ENCODE measurements at regions not wholly inside any gene's neighbourhood (a gene's known extent, or its start where the extent isn't known, plus 50 kb on each side); places are given as distances from the start of the nearest gene placed in this dataset.

DNA sequence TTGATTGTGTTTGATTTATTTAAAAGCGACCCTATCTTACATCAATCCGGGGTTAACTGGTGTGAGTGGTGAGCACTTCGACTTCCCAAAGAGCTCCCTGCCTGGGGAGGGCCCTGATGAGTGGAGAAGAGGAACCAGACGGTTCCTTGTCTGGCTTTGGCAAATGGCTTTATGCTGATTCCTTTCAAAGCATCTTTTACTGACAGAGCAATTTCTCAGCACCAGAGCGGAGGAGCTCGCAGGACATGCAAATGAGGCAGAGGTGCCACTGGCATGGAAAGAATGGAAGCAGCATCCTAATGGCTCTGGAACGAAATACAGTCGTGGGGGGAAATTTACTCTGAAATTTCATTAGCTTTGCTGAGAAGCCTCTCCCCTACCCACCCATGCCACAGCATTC lies 410.9 kb upstream of the B3GAT1 start:
- TF ChIP-seq ZNF350 (tag by site-specific recombination; IDR thresholded peaks at IDR 0.05): no peak
- TF ChIP-seq YY1 (tag by site-specific recombination; IDR thresholded peaks at IDR 0.05): no peak
- TF ChIP-seq OSR2 (tag by site-specific recombination; IDR thresholded peaks at IDR 0.05): no peak
- no peak for TF ChIP-seq ZNF10 (tag by site-specific recombination; IDR thresholded peaks at IDR 0.05)
- TF ChIP-seq, protein P1, sequence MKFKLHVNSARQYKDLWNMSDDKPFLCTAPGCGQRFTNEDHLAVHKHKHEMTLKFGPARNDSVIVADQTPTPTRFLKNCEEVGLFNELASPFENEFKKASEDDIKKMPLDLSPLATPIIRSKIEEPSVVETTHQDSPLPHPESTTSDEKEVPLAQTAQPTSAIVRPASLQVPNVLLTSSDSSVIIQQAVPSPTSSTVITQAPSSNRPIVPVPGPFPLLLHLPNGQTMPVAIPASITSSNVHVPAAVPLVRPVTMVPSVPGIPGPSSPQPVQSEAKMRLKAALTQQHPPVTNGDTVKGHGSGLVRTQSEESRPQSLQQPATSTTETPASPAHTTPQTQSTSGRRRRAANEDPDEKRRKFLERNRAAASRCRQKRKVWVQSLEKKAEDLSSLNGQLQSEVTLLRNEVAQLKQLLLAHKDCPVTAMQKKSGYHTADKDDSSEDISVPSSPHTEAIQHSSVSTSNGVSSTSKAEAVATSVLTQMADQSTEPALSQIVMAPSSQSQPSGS (tag by site-specific recombination; IDR thresholded peaks at IDR 0.05; ENCODE audit: low read depth): no peak
- TF ChIP-seq ZBTB7A (tag by site-specific recombination; IDR thresholded peaks at IDR 0.05; ENCODE audit: low read depth): no peak
- no peak for TF ChIP-seq ZNF830 (tag by site-specific recombination; IDR thresholded peaks at IDR 0.05; ENCODE audit: low read depth)
- TF ChIP-seq, protein P2, sequence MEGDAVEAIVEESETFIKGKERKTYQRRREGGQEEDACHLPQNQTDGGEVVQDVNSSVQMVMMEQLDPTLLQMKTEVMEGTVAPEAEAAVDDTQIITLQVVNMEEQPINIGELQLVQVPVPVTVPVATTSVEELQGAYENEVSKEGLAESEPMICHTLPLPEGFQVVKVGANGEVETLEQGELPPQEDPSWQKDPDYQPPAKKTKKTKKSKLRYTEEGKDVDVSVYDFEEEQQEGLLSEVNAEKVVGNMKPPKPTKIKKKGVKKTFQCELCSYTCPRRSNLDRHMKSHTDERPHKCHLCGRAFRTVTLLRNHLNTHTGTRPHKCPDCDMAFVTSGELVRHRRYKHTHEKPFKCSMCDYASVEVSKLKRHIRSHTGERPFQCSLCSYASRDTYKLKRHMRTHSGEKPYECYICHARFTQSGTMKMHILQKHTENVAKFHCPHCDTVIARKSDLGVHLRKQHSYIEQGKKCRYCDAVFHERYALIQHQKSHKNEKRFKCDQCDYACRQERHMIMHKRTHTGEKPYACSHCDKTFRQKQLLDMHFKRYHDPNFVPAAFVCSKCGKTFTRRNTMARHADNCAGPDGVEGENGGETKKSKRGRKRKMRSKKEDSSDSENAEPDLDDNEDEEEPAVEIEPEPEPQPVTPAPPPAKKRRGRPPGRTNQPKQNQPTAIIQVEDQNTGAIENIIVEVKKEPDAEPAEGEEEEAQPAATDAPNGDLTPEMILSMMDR (tag by site-specific recombination; IDR thresholded peaks at IDR 0.05): no peak
- TF ChIP-seq ZNF776 (tag by site-specific recombination; IDR thresholded peaks at IDR 0.05; ENCODE audit: borderline replicate concordance): no peak

All from HEK293 (cell line).